Muscle of back (tissue), 3 donors: ENCODE measurements at regions not wholly inside any gene's neighbourhood (a gene's known extent, or its start where the extent isn't known, plus 50 kb on each side); places are given as distances from the start of the nearest gene placed in this dataset.

ENCODE experiments used
- DNase-seq, 3 donors: peaks; one replicate each; pipeline versions ENCODE4 v3.0.0 to v3.0.0-alpha.2; 2013

GRCh38 chr2:82508702-82509101 is 1950.4 kb downstream of the SUCLG1 start:
- DNase-seq, result no peak

GRCh38 chr2:82507657-82508056 is 1951.4 kb downstream of the SUCLG1 start:
- no peak for DNase-seq

GRCh38 chr2:82501217-82501616 is 1957.9 kb downstream of the SUCLG1 start:
- no peak for DNase-seq

GRCh38 chr2:82498777-82499443 is 1960.2 kb downstream of the SUCLG1 start:
- DNase-seq, result no peak

GRCh38 chr2:82494739-82495138 is 1964.3 kb downstream of the SUCLG1 start:
- no peak for DNase-seq

GRCh38 chr2:82491591-82491990 is 1967.5 kb downstream of the SUCLG1 start:
- DNase-seq, result no peak

GRCh38 chr2:82487354-82487753 is 1971.7 kb downstream of the SUCLG1 start:
- DNase-seq, result no peak

- no peak for DNase-seq
Observed at GRCh38 chr2:82485701-82486100, 1973.4 kb downstream of the SUCLG1 start.

- no peak for DNase-seq
Observed at GRCh38 chr2:82481207-82481606, 1977.9 kb downstream of the SUCLG1 start.

- no peak for DNase-seq
Observed at GRCh38 chr2:82478641-82479040, 1980.4 kb downstream of the SUCLG1 start.

- DNase-seq, result no peak
Observed at GRCh38 chr2:82476094-82476493, 1983.0 kb downstream of the SUCLG1 start.

GRCh38 chr2:82428251-82428650 is 2030.8 kb downstream of the SUCLG1 start:
- DNase-seq, result peak in 2 of 3 donors; percentile 21 to 49

GRCh38 chr2:82412021-82412420 is 2047.1 kb downstream of the SUCLG1 start:
- DNase-seq, result peak in 2 of 3 donors; percentile 0 to 16

- DNase-seq, result peak; percentile 5 to 49 (median 18)
Observed at GRCh38 chr2:82411071-82411470, 2048.0 kb downstream of the SUCLG1 start.

GRCh38 chr2:82395531-82395930 is 2063.5 kb downstream of the SUCLG1 start:
- no peak for DNase-seq

- DNase-seq, result no peak
Observed at GRCh38 chr2:82391386-82391785, 2067.7 kb downstream of the SUCLG1 start.

GRCh38 chr2:82355622-82356021 is 2051.1 kb upstream of the LRRTM1 start:
- DNase-seq, result no peak

- no peak for DNase-seq
Observed at GRCh38 chr2:82345910-82346309, 2041.4 kb upstream of the LRRTM1 start.

GRCh38 chr2:82344670-82345069 is 2040.1 kb upstream of the LRRTM1 start:
- DNase-seq, result no peak

- DNase-seq, result no peak
Observed at GRCh38 chr2:82342356-82342755, 2037.8 kb upstream of the LRRTM1 start.

- no peak for DNase-seq
Observed at GRCh38 chr2:82340578-82341053, 2036.1 kb upstream of the LRRTM1 start.

- no peak for DNase-seq
Observed at GRCh38 chr2:82339805-82340204, 2035.3 kb upstream of the LRRTM1 start.

- no peak for DNase-seq
Observed at GRCh38 chr2:82333697-82334096, 2029.1 kb upstream of the LRRTM1 start.

- DNase-seq, result no peak
Observed at GRCh38 chr2:82330155-82330554, 2025.6 kb upstream of the LRRTM1 start.
